GM21576 (cell line): ENCODE measurements at regions not wholly inside any gene's neighbourhood (a gene's known extent, or its start where the extent isn't known, plus 50 kb on each side); places are given as distances from the start of the nearest gene placed in this dataset.
"Not testable (repeated sequence)": the region's sequence is repeated elsewhere in the genome, so short reads cannot be mapped to it uniquely, and the experiment has no call there.

Source experiments
- ATAC-seq: cut with Tn5 transposase; IDR thresholded peaks from one replicate; pipeline ENCODE4 v1.9.1; 2021; ENCODE audit warnings: mild to moderate bottlenecking, moderate library complexity; ENCODE audit not compliant: unreplicated experiment

- not testable (repeated sequence) for ATAC-seq
Observed at GRCh38 chr1:199930067-199930466, 97.4 kb upstream of the NR5A2 start.

GRCh38 chr1:199931666-199932377 is 95.7 kb upstream of the NR5A2 start:
- no peak for ATAC-seq

- no peak for ATAC-seq
Observed at GRCh38 chr1:199932462-199932861, 95.0 kb upstream of the NR5A2 start.

- no peak for ATAC-seq
Observed at GRCh38 chr1:199936441-199936840, 91.1 kb upstream of the NR5A2 start.

GRCh38 chr1:199937161-199937560 is 90.3 kb upstream of the NR5A2 start:
- no peak for ATAC-seq

GRCh38 chr1:199937661-199938060 is 89.8 kb upstream of the NR5A2 start:
- no peak for ATAC-seq

GRCh38 chr1:199944986-199945385 is 82.5 kb upstream of the NR5A2 start:
- no peak for ATAC-seq

GRCh38 chr1:199945591-199945990 is 81.9 kb upstream of the NR5A2 start:
- no peak for ATAC-seq

DNA sequence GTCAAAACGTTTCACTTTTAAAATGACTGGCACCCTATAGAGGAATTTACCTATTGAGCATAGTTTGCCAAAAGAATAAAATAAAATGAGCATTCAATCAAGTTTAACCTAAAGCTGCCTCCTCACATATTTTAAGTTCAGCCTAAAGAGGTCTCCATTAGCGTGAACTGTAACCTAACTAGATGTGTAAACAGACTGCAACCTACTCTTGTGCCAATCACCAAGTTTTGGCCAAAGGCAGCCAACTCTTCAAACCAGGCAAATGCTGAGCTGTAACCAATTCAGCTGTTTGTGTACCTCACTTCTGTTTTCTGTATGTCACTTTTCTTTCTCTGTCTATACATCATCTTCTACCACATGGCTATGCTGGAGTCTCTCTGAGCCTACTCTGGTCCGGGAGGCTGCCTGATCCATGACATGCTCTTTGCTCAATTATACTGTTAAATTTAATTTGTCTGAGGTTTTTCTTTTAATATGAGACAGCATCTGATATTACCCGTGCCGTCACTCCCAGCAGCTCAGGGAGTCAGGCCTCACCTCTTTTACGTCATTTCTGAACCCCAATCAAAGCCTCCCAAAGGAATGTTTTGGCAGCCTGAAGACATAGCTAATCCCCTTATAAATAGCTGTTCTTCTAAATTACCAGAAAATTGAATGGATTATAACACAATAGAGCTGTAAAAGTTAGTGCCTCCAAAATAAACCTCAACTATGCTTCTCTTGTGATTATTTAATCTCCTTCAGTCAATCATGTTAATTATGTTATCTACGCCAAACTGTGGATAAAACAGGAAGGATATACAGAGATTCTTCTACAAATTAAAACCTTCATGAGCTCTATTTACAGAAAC is 81.0 kb upstream of the NR5A2 start:
- no peak for ATAC-seq

DNA sequence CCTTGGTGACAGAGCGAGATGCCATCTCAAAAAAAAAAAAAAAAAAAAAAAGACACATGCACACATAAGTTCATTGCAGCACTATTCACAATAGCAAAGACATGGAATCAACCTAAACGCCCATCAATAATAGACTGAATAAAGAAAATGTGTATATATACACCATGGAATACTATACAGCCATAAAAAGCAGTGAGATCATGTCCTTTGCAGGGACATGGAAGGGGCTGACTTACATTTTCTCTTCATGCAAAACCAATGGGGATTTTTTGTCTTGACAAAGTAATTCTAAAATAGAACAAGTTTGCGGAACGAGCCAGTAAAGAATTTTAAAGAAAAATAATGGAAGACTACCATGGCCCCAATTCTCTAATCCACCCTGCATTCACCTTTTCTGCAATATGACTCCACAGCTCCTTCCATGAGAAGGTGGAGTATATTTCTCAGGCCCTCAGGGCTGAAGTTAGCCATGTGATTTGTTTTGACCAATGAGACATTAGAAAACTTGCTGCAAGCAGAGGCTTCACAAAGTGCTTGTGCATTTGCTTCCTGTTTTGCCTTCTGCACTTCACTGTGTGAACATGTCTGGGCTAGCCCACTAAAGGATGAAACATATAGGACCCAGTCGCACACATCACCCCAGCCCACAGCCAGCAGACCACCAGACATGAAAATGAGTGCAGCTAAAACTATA is 78.8 kb upstream of the NR5A2 start:
- ATAC-seq = no peak

DNA sequence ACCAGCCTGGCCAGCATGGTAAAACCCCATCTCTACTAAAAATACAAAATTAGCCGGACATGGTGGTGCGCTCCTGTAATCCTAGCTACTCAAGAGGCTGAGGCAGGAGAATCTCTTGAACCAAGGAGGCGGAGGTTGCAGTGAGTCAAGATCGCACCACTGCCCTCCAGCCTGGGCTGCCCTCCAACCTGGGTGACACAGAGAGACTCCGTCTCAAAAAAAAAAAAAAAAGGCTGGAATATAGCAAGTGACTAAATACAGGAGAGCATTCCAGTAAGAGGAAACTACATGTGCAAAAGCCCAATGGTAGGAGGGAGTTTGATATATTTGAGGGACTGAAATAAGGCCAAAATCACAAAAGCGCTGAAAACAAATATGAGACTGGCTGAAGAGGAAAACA is 76.5 kb upstream of the NR5A2 start:
- not testable (repeated sequence) for ATAC-seq

DNA sequence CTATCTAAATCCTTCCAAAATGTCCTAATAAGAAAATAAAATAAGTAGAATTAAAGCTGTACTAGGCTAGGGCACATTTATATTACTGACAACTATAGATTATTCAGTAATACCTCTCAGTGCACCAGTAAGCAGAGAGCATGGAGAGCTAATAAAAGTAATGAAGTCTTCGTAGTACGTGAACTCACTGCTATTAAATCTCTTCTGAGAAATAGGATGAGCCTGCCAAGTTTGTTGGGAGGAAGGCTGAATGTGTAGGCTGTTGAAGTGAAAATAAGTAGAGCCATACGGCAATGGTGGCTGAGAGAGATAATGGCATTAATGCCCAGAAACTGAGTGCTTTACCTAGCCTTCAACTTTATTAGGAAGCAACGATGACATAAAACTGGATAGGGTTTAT is 73.9 kb upstream of the NR5A2 start:
- ATAC-seq = no peak

GRCh38 chr1:199954699-199955098 is 72.8 kb upstream of the NR5A2 start:
- ATAC-seq = no peak

DNA sequence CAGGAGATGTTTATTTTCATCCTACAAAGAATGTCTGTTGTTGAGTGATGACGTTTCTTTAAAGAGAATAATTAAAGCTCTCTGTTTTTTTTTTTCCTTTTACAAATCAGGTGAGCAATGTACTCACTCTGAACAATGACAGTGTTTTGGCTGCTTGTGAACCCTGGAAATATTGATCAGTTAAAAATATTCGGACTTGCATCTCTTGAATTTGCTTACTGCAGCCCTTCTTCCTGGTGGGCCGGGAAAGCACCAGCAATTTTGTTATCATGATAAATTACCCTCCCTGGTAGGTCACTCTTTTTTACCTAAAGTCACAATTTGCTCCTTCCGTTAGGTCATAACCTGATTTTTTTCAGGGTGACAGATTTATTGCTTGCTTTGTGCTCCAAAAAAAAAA is 72.3 kb upstream of the NR5A2 start:
- ATAC-seq = no peak

DNA sequence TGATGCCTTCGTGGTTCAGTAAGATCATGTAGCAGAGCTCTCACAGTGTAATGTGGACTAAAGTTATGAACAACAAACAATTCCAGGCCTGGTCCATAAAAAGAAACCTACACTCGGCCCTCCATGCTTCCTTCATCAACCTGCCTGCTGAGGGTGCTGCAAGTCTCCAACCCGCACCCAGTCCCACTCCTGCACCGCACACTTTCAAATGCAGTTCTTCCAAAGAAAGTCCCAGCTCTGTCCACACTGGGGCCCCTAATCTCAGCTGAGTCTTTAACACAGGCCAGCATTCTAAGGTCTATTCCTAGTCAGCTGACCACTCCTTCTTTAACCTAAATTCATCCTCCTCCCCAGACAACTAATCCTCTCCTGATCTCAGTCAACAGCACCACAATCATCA is 71.5 kb upstream of the NR5A2 start:
- ATAC-seq = no peak

DNA sequence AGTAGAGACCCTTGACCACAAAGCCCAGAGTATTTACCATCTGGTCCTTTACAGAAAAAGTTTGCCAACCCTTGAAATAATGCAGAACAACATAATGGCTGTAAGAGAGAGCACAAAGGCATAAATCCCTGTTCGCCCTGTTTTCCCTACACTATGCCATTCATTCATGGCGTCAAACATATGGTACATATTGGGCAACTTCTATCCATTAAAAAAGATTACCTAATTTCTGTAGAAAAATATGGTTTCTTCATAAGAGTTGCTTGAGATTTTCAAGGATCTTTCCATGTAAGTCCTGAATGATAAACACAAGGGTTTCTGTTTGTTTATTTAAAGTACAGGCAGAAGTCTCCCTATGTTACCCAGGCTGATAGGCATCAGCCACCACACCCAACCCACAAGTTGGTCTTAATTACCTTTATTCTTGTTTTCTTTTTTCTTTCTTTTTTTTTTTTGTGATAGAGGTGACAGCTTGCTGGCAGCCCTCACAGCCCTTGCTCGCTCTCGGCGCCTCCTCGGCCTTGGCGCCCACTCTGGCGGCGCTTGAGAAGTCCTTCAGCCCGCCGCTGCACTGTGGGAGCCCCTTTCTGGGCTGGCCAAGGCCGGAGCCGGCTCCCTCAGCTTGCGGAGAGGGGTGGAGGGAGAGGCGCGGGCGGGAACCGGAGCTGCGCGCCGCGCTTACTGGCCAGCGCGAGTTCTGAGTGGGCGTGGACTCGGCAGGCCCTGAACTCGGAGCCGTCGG is 68.3 kb upstream of the NR5A2 start:
- no peak for ATAC-seq

DNA sequence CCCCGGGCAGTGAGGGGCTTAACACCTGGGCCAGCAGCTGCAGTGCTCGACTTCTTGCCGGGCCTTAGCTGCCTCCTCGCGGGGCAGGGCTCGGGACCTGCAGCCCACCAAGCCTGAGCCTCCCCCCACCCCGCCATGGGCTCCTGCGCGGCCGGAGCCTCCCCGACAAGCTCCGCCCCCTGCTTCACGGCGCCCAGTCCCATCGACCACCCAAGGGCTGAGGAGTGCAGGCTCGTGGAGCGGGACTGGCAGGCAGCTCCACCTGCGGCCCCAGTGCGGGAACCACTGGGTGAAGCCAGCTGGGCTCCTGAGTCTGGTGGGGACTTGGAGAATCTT is 67.8 kb upstream of the NR5A2 start:
- ATAC-seq = no peak

DNA sequence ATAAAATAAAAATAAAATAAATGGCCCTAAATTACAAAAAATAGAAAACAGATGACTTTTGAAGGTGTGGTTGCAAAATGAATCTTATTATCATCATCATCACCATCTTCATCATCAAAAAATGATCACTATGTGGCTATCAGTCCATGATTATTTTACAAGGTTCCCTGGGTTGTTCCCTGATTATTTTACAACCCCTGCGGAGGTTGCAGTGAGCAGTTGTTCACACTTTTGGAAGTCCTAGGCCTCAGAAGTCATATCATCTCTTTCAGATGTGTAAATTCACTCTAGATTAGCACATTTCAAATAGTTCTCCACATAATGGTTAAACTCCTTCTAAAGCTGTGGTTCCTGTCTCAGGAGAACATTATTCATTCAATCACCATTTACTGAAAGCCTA is 57.4 kb upstream of the NR5A2 start:
- no peak for ATAC-seq

DNA sequence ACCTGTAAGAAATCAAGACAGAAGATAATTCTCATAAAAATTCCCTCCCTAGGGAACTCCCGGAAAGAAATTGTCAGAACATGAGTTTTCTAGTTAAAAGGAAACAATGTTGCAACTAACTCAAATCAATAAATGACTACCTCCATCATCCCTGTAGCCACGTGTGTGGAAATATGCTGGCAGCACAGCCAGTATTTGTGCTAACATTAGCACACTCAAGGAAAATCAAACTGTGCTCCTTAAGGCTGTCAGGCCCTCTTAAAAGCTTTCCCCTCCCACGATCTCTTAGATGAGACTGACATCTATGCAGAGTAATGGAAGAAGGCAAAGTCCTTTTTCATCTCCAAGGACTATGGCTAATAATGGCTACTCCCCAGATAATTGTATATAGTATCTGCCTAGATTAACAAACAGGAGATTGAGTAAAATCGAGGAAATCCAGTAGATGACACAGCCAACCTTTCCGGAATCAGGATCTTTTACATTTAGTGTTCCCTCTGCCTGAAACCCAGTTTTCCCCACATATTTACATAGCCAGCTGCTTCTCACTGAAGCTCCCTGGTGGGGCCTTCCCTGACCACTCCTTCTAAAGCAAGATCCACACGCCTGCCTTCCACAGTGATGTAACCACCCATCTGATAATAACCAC is 50.9 kb upstream of the NR5A2 start:
- ATAC-seq = no peak
